COLO829 (cell line): ENCODE measurements at regions not wholly inside any gene's neighbourhood (a gene's known extent, or its start where the extent isn't known, plus 50 kb on each side); places are given as distances from the start of the nearest gene placed in this dataset.
"Not testable (repeated sequence)": the region's sequence is repeated elsewhere in the genome, so short reads cannot be mapped to it uniquely, and the experiment has no call there.

Experiments used
- DNase-seq: peaks from one replicate; pipeline ENCODE4 v3.0.0; 2012; ENCODE audit warnings: low spot score

DNA sequence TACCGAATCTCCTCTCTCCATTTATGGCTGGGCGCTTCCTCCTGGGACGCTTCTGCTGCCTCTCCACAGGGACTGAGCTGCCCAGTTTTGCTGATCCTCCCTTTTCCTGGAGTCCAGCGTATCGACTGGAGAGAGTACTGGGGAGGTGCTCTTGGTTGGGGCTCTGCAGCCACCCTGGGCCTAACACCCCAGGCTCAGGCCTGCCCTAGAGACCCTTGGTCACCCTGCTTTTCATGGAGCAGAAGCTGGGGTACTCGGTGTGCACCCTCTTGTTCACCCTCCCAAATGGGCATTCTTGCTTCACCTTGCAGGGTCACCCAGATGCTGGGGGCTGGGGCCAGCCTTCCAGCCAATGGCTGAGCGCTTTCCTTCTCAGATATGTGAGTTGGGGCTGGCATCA is 88.8 kb upstream of the RET start:
- DNase-seq, result no peak

GRCh38 chr10:42988517-42989395 is 88.1 kb upstream of the RET start:
- DNase-seq, result no peak

- no peak for DNase-seq
Measured at GRCh38 chr10:42989481-42989921, 87.4 kb upstream of the RET start.

DNA sequence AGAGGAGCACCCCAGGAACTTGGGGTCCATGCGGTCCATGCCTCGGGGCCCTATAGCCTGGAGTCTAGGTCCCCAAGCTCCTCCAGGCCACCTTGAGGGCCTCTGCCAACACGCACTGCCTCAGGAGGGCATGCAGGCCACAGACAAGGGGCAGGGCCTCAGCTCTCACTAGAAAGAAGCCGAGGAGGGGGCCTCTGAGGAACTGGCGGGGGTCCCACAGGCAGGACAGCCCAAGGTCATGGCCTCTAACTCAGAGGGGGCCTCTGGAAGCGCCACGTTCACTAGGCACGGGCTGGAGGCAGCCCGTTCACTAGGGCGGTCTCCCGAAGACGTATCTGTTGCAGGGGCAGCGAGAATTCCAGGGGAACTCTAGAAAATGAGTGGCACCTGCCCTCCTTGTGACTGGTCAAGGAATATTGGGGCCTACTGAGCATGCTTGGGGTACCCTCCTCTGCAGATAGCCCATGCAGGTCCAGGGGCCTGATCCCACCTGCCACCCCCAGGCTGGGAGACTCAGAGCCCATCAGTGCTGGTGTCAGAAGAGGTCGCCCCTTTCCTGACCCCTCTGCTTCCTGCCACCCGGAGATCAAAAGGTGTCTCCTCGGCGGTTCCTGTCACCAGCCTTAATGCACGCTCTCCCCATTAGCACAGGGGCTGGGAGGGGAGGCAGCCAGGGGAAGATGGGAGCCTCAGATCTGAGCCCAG is 86.7 kb upstream of the RET start:
- DNase-seq, result no peak

DNA sequence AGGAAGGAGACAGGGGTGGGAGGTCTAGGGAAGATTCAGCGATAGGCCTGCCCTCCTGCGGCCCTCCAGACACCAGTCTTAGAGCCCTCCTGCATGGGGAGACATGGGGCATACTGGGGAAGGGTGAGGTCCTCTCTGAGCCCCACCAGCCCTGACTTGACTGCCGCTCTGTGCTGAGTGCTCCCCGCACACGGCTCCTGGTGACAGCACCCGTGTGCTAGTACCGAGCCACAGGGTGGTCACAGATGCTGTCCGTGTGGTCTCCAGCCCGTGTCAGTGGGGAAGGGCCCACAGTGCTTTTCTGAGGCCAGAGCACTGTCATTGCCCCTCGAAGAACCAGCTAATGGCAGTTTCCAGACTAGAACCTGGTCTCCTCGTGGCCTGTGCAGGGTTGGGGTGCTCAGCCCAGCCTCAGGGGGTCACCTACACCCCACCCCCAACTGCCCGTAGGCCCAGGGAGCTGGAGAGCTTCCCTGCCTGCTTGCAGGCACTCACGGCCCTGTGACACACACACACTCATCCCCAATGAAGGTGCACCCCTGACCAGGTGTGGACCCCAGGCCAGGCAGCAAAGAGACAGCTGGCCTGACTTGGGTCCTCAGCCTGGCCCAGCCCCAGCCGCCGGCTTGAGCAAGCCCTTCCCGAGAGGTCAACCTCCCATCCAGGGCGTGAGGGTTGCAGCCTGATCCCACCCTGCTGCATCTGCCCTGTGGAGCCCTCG is 86.0 kb upstream of the RET start:
- no peak for DNase-seq

DNA sequence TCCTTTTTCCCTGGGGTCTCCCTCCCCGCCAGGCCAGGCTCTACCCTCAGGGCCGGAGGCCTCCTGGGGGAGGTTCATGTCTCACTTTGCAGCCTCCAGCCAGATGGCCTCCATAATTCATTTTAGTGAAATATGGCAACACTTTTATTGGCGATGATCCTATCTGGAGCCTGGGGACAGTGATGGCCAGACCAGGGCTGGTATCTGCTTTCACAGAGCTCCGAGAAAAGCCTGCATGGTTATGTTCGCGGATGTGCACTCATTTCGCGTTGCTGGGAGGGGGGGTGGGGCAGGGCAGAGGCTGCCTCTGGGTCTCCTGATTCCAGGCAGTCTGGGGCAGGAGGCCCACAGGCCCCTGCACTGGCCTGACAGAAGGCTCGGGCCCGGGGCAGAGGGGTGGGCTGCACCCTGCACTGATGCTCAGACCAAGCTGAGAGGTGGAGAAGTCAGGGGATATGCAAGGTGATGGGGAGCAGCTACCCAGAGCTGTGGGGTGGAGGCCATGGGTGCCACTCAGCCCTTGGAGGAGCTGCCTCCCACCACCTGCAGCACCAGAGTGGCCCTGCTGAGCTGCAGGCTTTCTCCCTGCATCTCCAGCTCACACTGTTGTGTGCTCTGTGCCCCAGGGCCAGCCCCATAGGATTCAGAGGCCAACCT is 85.3 kb upstream of the RET start:
- DNase-seq, result no peak

- DNase-seq, result no peak
Measured at GRCh38 chr10:42992156-42992956, 84.5 kb upstream of the RET start.

- no peak for DNase-seq
Measured at GRCh38 chr10:42992957-42993390, 83.9 kb upstream of the RET start.

- DNase-seq, result not testable (repeated sequence)
Measured at GRCh38 chr10:42994909-42995308, 82.0 kb upstream of the RET start.

DNA sequence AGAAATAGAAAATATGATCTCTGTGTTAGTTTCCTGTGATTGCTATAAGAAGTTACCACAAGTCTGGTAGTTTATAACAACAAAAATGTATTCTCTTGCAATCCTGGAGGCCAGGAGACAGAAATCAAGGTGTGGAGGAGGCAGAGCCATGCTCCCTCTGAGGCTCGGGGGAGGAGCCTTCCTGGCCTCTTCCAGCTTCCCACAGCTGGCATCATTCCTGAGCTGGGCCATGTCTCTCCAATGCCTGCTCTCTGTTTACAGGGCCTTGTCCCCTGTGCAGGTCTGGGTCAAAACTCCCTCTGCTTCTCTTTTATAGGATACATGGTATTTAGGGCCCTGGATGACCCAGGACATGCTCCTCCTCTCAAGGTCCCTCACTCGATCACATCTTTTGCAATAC is 81.3 kb upstream of the RET start:
- DNase-seq, result no peak

DNA sequence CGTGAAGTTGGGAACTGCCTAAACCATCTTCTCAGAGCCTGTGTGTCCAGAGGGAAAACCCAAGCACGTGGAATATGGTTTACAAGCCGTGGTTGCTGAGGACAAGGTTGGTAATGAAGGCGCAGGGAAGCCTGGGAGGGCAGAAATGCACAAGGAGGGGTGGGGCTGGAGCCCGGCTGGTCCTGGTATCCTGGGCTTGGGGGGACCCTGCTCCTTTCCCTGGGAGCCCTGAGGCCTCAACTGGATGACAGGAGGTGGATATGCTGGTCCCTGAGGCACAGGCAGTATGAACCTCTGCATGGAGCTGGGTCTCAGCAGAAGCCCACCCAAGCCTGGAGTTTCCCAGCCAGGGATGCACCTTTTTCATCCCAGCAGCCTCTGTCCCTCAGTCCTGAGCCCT is 80.3 kb upstream of the RET start:
- no peak for DNase-seq

DNA sequence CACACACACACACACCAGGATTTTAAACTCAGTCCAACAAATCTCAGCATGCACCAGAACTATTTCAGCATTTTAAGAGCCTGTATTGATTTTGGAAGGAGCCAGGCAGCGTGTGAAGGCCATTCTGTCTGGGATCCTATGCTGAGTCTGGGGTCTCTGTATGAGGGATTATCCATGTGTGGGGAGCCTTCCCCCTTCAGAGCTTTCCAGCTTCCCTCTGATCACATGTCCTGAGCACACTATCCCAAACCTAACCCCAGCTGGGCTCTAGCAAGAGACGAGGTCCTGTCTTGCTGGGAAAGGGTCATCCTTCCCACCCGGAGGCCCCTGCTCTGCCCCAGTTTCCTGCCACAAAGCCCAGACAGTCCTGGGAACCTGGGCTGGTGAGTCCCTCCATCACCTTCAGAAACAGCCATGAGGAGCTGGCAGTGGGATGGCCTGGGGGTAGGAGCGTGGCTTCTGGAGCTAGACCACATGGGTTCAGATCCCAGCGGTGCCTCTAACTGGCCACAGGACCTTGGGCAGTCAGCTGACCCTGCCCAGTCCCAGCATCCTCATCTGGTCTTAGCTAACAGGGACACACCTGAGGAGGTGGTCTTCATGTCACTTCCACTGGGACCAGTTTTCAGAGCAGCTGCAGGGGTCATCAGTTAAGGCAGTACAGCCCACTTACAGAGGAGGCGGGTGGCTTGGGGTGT is 79.6 kb upstream of the RET start:
- DNase-seq, result no peak

DNA sequence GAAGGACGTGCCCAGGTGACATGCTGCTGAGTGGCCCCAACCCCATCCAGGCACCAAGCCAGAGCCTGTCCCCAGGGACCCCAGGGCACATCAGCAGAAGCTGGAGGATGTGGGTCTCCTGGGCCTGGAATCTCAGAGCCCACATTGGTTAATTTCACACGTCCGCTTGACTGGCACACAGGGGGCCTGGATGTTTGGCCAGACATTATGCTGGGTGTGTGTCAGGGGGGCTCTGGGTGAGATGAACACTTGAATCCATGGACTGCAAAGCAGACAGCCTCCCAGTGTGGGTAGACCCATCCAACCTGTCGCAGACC is 79.1 kb upstream of the RET start:
- DNase-seq, result no peak

DNA sequence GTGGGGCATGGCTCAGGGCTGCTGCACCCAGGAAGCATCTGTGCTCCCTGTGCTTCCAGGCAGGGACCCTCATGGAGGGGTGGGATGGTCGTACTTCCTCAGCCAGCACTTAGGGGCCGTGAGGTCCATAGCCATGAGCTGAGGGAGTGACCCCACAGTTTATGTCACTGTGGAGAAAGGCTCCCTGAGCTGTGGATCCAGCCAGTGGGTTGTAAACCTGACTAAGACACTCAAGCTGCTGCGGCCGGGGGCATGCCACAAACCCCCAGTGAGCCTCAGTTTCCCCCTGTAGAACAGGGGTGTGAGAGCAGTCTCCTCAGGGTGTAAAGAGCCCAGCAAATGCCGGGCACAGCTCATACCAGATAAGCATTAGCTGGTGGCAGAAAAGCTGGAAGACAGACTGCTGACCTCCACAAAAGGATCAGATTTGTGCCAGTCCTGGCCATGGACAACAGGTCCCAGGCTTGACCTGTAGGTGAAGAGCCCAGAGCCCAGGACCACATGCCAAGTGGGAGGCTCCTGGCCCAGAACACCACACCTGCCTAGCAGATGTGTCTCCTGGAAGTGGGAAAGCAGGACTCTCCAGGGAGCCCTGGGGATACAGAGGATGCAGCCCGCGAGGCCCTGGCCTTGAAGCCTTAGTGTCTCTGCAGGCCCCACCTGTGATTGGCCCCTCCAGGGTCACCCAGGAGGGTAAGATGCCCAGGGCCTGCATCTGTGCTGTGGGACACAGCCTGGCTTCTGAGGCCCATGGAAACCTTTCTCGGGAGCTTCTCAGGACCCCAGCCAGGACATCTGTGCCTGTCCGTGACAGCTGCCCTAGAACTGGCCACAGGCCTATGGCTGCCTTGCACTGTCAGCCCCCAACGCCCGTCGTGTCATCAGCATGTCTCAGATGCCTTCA is 78.1 kb upstream of the RET start:
- no peak for DNase-seq

DNA sequence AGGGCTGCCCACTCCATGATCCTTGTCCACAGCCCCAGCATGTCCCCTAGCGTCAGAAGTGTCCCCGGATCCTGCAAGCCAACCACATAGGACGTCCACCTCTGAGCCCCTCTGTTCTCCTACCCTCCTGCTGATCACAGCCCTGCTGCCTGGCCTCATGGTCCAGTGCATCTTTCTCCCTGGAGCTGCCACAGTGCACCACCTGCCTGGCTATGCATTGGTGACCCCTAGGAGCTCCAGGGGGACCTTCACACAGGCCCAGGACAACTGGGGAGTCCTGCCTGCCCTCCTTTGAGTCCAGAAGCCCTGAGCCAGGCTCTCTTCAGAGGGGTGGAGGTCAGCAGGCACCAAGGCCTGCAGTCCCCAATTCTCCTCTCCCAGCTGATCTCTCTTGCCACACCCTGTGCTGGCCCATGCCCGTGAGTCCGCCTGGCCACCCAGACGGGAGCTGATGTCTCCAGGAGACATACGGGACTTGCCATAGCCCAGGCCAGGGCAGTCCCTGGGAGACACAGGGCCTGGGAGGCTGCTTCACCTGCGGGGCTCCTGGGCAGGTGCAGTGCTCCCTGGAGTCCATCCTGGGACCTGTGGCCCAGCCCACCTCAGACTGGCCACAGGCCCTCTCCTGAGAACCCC is 77.4 kb upstream of the RET start:
- no peak for DNase-seq

- no peak for DNase-seq
Measured at GRCh38 chr10:43000021-43000411, 76.9 kb upstream of the RET start.

DNA sequence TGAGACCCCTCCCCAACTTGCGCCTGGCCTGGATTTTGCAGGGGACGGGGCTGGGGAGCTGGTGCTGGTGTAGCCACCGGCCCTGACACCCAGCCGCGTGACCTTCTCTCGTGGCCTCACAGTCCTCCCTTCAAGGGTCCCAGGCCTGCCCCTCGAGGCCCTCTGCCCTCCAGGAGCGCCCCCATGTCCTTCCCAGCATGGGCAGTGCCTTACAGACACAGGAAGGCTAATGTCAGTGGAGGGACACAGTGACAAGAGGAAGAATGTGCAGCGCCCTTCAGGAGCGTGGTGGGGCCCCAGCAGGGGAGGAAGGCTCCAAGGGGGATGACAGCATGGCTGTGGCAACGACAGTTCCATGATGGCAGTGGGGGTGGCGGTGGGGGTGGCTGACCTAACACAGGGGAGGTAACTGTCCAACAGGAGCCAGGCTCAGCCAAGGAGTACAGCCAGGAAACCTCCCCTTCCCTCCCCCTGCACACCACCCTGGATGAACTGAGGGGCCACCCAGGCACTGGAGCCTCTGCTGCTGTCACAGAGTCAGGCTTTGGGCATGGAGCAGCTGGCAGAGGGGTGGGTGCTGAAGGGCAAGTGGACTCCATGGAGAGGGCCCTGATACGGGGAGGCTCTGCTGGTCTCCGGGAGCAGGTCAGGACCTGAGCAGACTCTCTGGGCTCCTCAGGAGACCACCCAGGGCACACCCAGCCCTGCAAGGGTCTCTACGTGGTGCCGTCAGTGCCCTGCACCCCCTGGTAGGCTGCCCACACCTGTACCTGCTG is 76.0 kb upstream of the RET start:
- no peak for DNase-seq

DNA sequence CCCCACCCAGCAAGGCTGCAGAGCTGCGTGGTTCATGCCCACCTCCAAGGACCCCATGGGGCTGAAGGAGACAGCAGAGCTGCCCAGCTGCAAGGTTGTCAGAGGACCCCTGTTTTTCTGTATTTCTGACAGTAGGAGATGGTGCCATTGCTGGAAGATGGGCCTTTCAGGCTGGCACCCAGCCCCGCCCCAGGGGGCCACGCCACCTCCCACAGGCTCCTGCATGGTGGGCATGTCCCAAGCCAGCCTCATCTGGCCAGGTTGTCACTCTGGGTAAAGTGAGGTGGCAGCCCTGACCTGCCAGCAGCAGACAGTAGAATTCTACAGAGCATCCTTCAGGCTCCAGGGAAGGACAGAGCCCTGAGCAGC is 75.5 kb upstream of the RET start:
- no peak for DNase-seq

DNA sequence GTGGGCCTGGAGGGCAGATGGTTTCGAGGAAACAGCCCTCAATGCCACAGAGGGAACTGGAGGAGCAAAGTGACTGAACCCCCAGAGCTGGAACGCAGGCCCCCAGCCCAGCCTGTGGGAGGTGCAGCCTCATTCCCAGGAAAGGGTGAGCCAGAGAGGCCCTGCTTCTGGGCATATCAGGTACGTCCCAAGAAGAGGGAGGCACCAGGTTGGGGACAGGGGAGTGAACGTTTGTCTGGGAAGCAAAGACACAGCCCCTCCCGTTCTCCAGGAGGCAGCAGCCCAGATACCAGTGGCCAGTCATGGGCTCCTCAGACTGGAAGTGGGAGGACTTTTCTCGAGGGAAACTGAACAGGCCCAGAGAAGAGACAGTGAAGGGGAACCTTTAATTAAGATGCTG is 74.3 kb upstream of the RET start:
- no peak for DNase-seq
